Endodermal cell (in vitro differentiated cells): ENCODE measurements at regions not wholly inside any gene's neighbourhood (a gene's known extent, or its start where the extent isn't known, plus 50 kb on each side); places are given as distances from the start of the nearest gene placed in this dataset.

Experiments
- DNase-seq: peaks from one replicate; pipeline ENCODE4 v3.0.0-alpha.2; 2017
- H3K27ac ChIP-seq: 2 replicates; pipeline ENCODE4 v1.5.1; 2013; ENCODE audit warnings: mild to moderate bottlenecking, low read depth, low read length, moderate library complexity
- H3K27me3 ChIP-seq: 2 replicates; pipeline ENCODE4 v1.6.1; 2013; ENCODE audit warnings: mild to moderate bottlenecking, low read length, moderate library complexity; ENCODE audit not compliant: insufficient read depth, control insufficient read depth, poor library complexity, severe bottlenecking
- H3K36me3 ChIP-seq: 2 replicates; pipeline ENCODE4 v1.7.0; 2013; ENCODE audit warnings: mild to moderate bottlenecking, low read length, moderate library complexity; ENCODE audit not compliant: control insufficient read depth, insufficient read depth
- H3K4me1 ChIP-seq: one replicate; pipeline ENCODE4 v1.7.0; 2013; ENCODE audit warnings: low read length; ENCODE audit not compliant: control insufficient read depth, insufficient read depth
- H3K4me3 ChIP-seq: 2 replicates; pipeline ENCODE4 v1.5.1; 2013; ENCODE audit warnings: mild to moderate bottlenecking, low read length, moderate library complexity
- H3K9ac ChIP-seq: 2 replicates; pipeline ENCODE4 v1.6.1; 2013; ENCODE audit warnings: mild to moderate bottlenecking, low read length, moderate library complexity; ENCODE audit not compliant: poor library complexity, severe bottlenecking; ENCODE audit errors: extremely low read depth
- H3K9me3 ChIP-seq: 2 replicates; pipeline ENCODE4 v1.6.1; 2013; ENCODE audit warnings: mild to moderate bottlenecking, low read length, moderate library complexity; ENCODE audit not compliant: control insufficient read depth
- H3K27ac Mint-ChIP-seq: 2 replicates; pipeline ENCODE4 v1.8.0; 2020; ENCODE audit warnings: mixed read lengths
- H3K27me3 Mint-ChIP-seq: 2 replicates; pipeline ENCODE4 v1.8.0; 2021; ENCODE audit warnings: mild to moderate bottlenecking, mixed read lengths; ENCODE audit not compliant: insufficient read depth
- H3K36me3 Mint-ChIP-seq: 2 replicates; pipeline ENCODE4 v1.8.0; 2020; ENCODE audit warnings: low read depth, mixed read lengths
- H3K4me1 Mint-ChIP-seq: 2 replicates; pipeline ENCODE4 v1.8.0; 2020; ENCODE audit warnings: mixed read lengths
- H3K4me3 Mint-ChIP-seq: 2 replicates; pipeline ENCODE4 v1.8.0; 2020; ENCODE audit warnings: mild to moderate bottlenecking, moderate library complexity, mixed read lengths
- H3K9me3 Mint-ChIP-seq: 2 replicates; pipeline ENCODE4 v1.8.0; 2020; ENCODE audit warnings: mild to moderate bottlenecking, mixed read lengths
- CTCF ChIP-seq: fragments of 200-600 bp; sonication (generic); conservative IDR thresholded peaks from 2 replicates; pipeline ENCODE4 v1.5.0; 2021; ENCODE audit warnings: antibody characterized with exemption, mild to moderate bottlenecking
- WGBS, 2 experiments: methylation state at CpG; one replicate each; pipeline versions ENCODE4 v1.1.5 to v1.1.7; 2013; ENCODE audit warnings: missing lambda C conversion rate in 2 of 2, mixed read lengths in 1 of 2; ENCODE audit not compliant: insufficient coverage in 1 of 2, insufficient read length in 1 of 2; 5-methylcytosine and 5-hydroxymethylcytosine counted together

GRCh38 chr1:244181867-244182266, 130.8 kb downstream of the ZBTB18 start:
- no peak for DNase-seq
- H3K36me3 Mint-ChIP-seq, result no peaks in the 10 kb centered on the region
- no peak overlapping the region for H3K27ac Mint-ChIP-seq
- H3K27me3 ChIP-seq, result no peaks in the 10 kb centered on the region
- no peak overlapping the region for H3K4me3 Mint-ChIP-seq
- no peak overlapping the region for H3K9ac ChIP-seq
- WGBS, 2 experiments, result 90 to 95% methylated on average over 4 to 12 of the region's 12 CpGs
- H3K27me3 Mint-ChIP-seq, result no peaks in the 10 kb centered on the region
- no peaks in the 10 kb centered on the region for H3K4me1 Mint-ChIP-seq
- no peaks in the 10 kb centered on the region for H3K36me3 ChIP-seq
- no peak overlapping the region for H3K4me3 ChIP-seq
- H3K9me3 Mint-ChIP-seq, result no peaks in the 10 kb centered on the region
- no peak overlapping the region for H3K27ac ChIP-seq
- H3K4me1 ChIP-seq, result no peaks in the 10 kb centered on the region
- TF ChIP-seq CTCF, result no peak
- no peaks in the 10 kb centered on the region for H3K9me3 ChIP-seq

- no peaks in the 10 kb centered on the region for H3K9me3 Mint-ChIP-seq
- no peak overlapping the region for H3K4me3 Mint-ChIP-seq
- H3K27ac Mint-ChIP-seq, result no peak overlapping the region
- no peaks in the 10 kb centered on the region for H3K36me3 ChIP-seq
- H3K9ac ChIP-seq, result no peak overlapping the region
- H3K9me3 ChIP-seq, result no peaks in the 10 kb centered on the region
- no peak overlapping the region for H3K4me3 ChIP-seq
- H3K27ac ChIP-seq, result no peak overlapping the region
- WGBS, 2 experiments, result 77 to 82% methylated on average over 7 of the region's 7 CpGs
- no peak for DNase-seq
- no peaks in the 10 kb centered on the region for H3K4me1 Mint-ChIP-seq
- H3K4me1 ChIP-seq, result no peaks in the 10 kb centered on the region
- no peaks in the 10 kb centered on the region for H3K36me3 Mint-ChIP-seq
- TF ChIP-seq CTCF, result no peak
- H3K27me3 Mint-ChIP-seq, result no peaks in the 10 kb centered on the region
- no peaks in the 10 kb centered on the region for H3K27me3 ChIP-seq
Measured at GRCh38 chr1:244183037-244183436, 132.0 kb downstream of the ZBTB18 start.

- Mint-ChIP-seq H3K4me3 (no peak overlapping the region), H3K36me3 (no peaks in the 10 kb centered on the region), H3K27me3 (no peaks in the 10 kb centered on the region), H3K9me3 (peaks cover 5% of the 10 kb centered on the region), H3K27ac (no peak overlapping the region), H3K4me1 (no peaks in the 10 kb centered on the region)
- no peaks in the 10 kb centered on the region for H3K27me3 ChIP-seq
- 92 to 97% methylated on average over 7 to 10 of the region's 10 CpGs for WGBS, 2 experiments
- H3K4me1 ChIP-seq, result no peaks in the 10 kb centered on the region
- H3K27ac ChIP-seq, result no peak overlapping the region
- H3K9ac ChIP-seq, result no peak overlapping the region
- H3K9me3 ChIP-seq, result no peaks in the 10 kb centered on the region
- H3K4me3 ChIP-seq, result no peak overlapping the region
- no peak for DNase-seq
- TF ChIP-seq CTCF, result no peak
- H3K36me3 ChIP-seq, result no peaks in the 10 kb centered on the region
Measured at GRCh38 chr1:244186372-244186771, 135.3 kb downstream of the ZBTB18 start.
